ENCODE measurements at regions not wholly inside any gene's neighbourhood (a gene's known extent, or its start where the extent isn't known, plus 50 kb on each side); places are given as distances from the start of the nearest gene placed in this dataset.

DNA sequence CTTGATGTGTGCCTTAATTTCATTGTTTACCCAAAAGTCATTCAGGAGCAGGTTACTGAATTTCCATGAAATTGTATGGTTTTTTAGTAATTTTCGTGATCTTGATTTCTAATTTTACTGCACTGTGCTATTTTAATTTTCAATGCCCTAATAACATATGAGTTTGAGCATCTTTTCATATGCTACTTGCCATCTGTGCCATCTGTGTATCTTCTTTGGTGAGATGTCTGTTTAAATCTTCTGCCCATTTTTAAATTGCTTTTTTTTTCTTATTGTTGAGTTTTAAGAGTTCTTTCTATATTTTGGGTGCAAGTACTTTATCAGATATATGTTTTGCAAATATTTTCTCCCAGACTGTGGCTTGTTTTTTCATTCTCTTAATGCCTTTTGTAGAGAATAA is 165.9 kb downstream of the ST6GAL2 start:
- no peak for DNase-seq

DNA sequence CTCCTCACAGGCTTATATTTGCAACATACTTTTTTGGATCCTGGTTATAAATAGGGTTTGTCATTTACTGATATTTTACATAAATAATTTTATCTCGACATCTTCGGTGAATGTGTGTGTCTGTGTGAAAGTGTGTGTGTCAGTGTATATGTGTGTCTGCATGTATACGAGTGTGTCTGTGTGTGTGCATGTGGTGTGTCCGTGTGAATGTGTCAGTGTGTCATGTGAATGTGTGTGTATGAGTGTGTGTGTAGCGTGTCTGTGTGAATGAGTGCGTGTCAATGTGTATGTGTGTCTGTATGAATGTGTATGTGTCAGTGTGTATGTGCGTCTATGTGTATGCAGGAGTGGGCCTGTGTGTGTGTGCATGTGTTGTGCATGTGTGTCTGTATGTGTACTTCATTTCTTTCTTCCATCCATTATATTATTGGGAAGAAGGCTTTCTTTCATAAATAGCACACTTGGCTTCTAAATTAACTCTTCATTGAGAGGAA is 161.6 kb downstream of the ST6GAL2 start:
- DNase-seq, result no peak

DNA sequence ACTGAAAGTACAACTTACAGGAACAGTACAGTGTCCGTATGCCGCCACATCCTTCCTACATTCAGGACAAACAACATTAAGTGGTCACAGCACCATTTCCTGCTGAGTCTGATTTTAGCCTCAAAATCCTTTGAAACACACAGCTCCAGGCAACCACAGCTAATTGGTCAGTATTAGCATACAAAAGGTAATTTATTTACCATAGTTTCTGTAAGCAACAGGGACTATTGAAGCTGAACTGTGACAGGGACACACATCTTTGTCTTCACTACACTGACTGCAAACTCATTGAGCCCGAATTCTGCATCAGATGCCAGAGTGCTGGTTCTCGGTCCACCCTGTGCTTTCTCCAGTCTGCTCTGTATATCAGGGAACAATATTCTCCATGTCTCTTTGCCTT is 151.8 kb downstream of the ST6GAL2 start:
- no peak for DNase-seq

DNA sequence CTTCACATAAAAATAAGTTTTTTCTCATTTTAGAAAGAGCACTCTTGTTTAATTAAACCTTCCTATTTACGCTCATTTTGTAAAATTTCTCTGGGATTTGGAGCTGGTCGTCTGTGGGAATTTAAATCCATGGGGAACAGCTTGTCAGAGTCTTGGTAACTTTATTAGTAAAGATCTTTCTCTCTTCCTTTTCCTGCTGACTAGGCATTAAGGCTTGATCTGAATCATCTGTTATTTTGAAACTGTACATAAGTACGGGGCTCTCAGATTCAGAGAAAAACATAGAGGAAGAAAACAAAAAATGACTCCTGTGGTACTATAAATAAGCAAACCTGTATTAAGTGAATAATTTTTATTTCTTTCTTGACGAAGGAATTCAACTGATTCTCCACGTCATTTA is 150.2 kb downstream of the ST6GAL2 start:
- DNase-seq, result no peak

DNA sequence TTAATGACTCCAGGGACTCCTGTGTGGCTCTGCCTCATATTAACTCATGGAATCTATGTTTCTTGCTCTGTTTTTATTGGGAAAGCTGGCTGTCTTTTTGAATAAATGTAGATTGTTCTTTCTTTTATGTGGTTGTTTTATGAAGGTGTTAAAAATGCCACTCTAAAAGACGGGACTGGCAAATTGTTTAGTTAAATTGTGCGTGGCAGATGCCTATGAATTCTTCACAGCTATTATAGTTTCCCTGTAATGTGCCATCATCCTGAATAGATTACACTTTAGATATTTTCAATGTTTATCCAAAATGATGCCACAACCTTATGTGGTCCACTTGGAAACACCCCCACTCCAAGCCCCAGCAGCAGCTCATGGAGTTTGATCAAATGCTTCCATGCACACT is 149.7 kb downstream of the ST6GAL2 start:
- DNase-seq, result no peak

DNA sequence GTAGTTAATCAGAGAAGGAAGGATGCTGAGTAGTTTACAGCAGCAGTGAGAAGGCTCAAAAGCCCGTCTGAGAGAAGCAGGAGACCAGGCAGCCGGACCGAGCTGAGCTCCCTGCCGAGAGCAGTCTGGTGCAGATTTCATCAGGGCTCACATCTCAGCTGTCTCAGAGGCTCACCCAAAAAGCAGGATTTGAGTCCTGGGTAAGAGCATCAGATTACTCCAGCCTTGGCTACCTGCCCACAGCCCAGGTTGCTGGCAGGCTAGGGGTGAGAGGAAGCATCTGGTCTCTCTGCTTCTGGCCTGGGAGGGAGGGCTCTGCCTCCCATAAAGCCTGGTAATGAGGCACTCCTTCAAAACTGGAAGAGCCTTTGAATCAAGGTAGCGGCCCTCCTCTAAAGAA is 140.5 kb downstream of the ST6GAL2 start:
- DNase-seq, result no peak

DNA sequence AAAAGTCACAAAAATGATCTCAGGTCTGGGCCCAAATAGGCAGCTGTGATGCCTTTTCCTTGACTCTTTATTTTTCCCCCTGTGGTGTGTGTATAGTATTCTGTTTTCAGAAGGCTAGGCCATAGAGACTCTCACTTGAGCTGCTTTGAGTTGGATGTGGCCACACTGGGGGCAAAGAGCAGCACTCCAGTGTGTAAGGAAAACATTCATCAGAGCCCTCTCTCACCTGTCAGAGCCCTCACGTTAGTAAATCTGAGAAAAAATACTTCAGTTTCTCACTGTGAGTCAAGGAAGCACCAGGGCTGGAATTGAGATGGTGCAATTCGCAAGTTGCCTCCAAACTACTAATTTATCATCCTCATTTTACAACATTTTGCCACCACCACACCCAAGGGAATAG is 136.1 kb downstream of the ST6GAL2 start:
- DNase-seq, result no peak
